Hepatocyte (in vitro differentiated cells): ENCODE measurements at regions not wholly inside any gene's neighbourhood (a gene's known extent, or its start where the extent isn't known, plus 50 kb on each side); places are given as distances from the start of the nearest gene placed in this dataset.
"Not testable (repeated sequence)": the region's sequence is repeated elsewhere in the genome, so short reads cannot be mapped to it uniquely, and the experiment has no call there.

Source experiments
- DNase-seq: peaks from one replicate; pipeline ENCODE4 v3.0.0-alpha.2; 2016; ENCODE audit warnings: low spot score
- H2AFZ ChIP-seq: fragments of 200-600 bp; sonication (generic); 2 replicates; pipeline ENCODE4 v1.6.0; 2016; ENCODE audit warnings: antibody characterized with exemption, mild to moderate bottlenecking
- H3K27ac ChIP-seq: fragments of 200-600 bp; sonication (generic); 2 replicates; pipeline ENCODE4 v1.5.1; 2016; ENCODE audit warnings: mild to moderate bottlenecking
- H3K27me3 ChIP-seq: fragments of 200-600 bp; sonication (generic); 2 replicates; pipeline ENCODE4 v1.6.1; 2016
- H3K36me3 ChIP-seq: fragments of 200-600 bp; sonication (generic); replicated peaks from 2 replicates; pipeline ENCODE4 v1.5.1; 2016; ENCODE audit warnings: low read depth; ENCODE audit not compliant: insufficient read depth
- H3K4me1 ChIP-seq: fragments of 200-600 bp; sonication (generic); 2 replicates; pipeline ENCODE4 v1.5.1; 2016; ENCODE audit warnings: mild to moderate bottlenecking, moderate library complexity; ENCODE audit not compliant: insufficient read depth
- H3K4me2 ChIP-seq: fragments of 200-600 bp; sonication (generic); 2 replicates; pipeline ENCODE4 v1.6.0; 2016
- H3K4me3 ChIP-seq: fragments of 200-600 bp; sonication (generic); 2 replicates; pipeline ENCODE4 v1.5.1; 2016; ENCODE audit warnings: mild to moderate bottlenecking
- H3K79me2 ChIP-seq: fragments of 200-600 bp; sonication (generic); 2 replicates; pipeline ENCODE4 v1.6.0; 2017; ENCODE audit warnings: mild to moderate bottlenecking
- H3K9me2 ChIP-seq: fragments of 200-600 bp; sonication (generic); replicated peaks from 2 replicates; pipeline ENCODE4 v1.6.0; 2017; ENCODE audit warnings: mild to moderate bottlenecking; ENCODE audit not compliant: insufficient read depth
- H3K9me3 ChIP-seq: fragments of 200-600 bp; sonication (generic); 2 replicates; pipeline ENCODE4 v1.5.1; 2016; ENCODE audit warnings: low read depth, mild to moderate bottlenecking
- H4K20me1 ChIP-seq: fragments of 200-600 bp; sonication (generic); 2 replicates; pipeline ENCODE4 v1.6.0; 2016; ENCODE audit warnings: mild to moderate bottlenecking; ENCODE audit not compliant: insufficient read depth, poor library complexity, severe bottlenecking
- EZH2 ChIP-seq: fragments of 200-600 bp; sonication (generic); IDR thresholded peaks from 2 replicates; pipeline ENCODE4 v1.6.1; 2016; ENCODE audit warnings: antibody characterized with exemption, mild to moderate bottlenecking, borderline replicate concordance
- EZH2phosphoT487 ChIP-seq: fragments of 200-600 bp; sonication (generic); IDR thresholded peaks from one replicate; pipeline ENCODE4 v1.6.1; 2018; ENCODE audit warnings: antibody characterized with exemption, mild to moderate bottlenecking, low read depth, moderate library complexity; ENCODE audit not compliant: unreplicated experiment, severe bottlenecking
- WGBS: methylation state at CpG from one replicate; pipeline ENCODE4 v1.1.6; 2016; ENCODE audit warnings: low lambda C conversion rate; ENCODE audit errors: missing lambda C conversion rate; 5-methylcytosine and 5-hydroxymethylcytosine counted together
- TF ChIP-seq, protein P1 (sequence below): fragments of 200-600 bp; sonication (generic); IDR thresholded peaks from 2 replicates; pipeline ENCODE4 v1.5.1; 2016; ENCODE audit warnings: antibody characterized with exemption, mild to moderate bottlenecking; ENCODE audit not compliant: poor library complexity

DNA sequence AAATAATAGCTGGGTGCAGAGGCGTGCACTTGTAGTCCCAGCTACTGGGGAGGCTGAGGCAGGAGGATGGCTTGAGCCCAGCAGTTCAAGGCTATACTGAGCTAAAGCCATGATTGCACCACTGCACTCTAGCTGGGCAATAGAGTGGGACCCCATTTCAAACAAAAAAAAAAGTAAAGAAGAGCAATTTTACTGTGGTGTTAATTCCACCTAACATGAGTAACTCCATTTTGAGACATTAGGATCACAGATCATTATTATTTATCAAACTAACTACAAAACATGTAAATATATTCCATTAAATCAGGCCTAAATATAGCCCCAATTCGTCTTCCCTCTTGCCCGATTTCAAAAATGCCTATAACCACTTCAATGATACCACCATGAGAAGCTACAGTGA is 104.8 kb upstream of the TRIM24 start:
- no peak for TF ChIP-seq EZH2
- TF ChIP-seq EZH2phosphoT487: no peak
- TF ChIP-seq, protein P1, sequence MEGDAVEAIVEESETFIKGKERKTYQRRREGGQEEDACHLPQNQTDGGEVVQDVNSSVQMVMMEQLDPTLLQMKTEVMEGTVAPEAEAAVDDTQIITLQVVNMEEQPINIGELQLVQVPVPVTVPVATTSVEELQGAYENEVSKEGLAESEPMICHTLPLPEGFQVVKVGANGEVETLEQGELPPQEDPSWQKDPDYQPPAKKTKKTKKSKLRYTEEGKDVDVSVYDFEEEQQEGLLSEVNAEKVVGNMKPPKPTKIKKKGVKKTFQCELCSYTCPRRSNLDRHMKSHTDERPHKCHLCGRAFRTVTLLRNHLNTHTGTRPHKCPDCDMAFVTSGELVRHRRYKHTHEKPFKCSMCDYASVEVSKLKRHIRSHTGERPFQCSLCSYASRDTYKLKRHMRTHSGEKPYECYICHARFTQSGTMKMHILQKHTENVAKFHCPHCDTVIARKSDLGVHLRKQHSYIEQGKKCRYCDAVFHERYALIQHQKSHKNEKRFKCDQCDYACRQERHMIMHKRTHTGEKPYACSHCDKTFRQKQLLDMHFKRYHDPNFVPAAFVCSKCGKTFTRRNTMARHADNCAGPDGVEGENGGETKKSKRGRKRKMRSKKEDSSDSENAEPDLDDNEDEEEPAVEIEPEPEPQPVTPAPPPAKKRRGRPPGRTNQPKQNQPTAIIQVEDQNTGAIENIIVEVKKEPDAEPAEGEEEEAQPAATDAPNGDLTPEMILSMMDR: no peak
- Histone ChIP-seq H4K20me1 (no peaks in the 10 kb centered on the region), H3K4me2 (no peak overlapping the region), H3K79me2 (no peaks in the 10 kb centered on the region), H3K4me1 (no peaks in the 10 kb centered on the region), H3K36me3 (no peaks in the 10 kb centered on the region), H3K27ac (no peak overlapping the region), H3K27me3 (no peaks in the 10 kb centered on the region), H3K9me2 (no peaks in the 10 kb centered on the region), H2AFZ (no peak overlapping the region), H3K4me3 (no peak overlapping the region), H3K9me3 (no peaks in the 10 kb centered on the region)
- DNase-seq: no peak
- 88% methylated on average over 3 of the region's 3 CpGs for WGBS

DNA sequence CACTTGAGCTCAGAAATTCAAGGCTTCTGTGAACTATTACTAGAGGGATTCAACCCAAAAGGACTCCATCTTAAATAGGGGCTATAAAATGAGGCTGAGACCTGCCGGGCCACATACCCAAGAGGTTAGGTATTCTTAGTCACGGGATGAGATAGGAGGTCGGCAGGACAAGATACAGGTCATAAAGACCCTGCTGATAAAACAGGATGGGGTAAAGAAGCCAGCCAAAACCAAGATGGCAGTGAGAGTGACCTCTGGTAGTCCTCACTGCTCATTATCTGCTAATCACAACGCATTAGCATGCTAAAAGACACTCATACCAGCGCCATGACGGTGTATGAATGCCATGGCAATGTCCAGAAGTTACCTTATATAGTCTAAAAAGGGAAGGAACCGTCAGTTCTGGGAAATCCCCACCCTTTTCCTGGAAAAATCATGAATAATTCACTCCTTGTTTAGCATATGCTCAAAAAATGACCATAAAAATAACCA is 101.2 kb upstream of the TRIM24 start:
- no peaks in the 10 kb centered on the region for H3K9me3 ChIP-seq
- 85% methylated on average over 7 of the region's 7 CpGs for whole genome bisulfite sequencing
- no peak overlapping the region for H3K4me2 ChIP-seq
- TF ChIP-seq EZH2 (no peak), EZH2phosphoT487 (no peak)
- TF ChIP-seq, protein P1: no peak
- no peaks in the 10 kb centered on the region for H3K27me3 ChIP-seq
- no peak for DNase-seq
- no peak overlapping the region for H2AFZ ChIP-seq
- no peaks in the 10 kb centered on the region for H3K79me2 ChIP-seq
- no peak overlapping the region for H3K4me3 ChIP-seq
- H3K36me3 ChIP-seq: no peaks in the 10 kb centered on the region
- no peaks in the 10 kb centered on the region for H3K4me1 ChIP-seq
- no peaks in the 10 kb centered on the region for H4K20me1 ChIP-seq
- no peak overlapping the region for H3K27ac ChIP-seq
- H3K9me2 ChIP-seq: no peaks in the 10 kb centered on the region

DNA sequence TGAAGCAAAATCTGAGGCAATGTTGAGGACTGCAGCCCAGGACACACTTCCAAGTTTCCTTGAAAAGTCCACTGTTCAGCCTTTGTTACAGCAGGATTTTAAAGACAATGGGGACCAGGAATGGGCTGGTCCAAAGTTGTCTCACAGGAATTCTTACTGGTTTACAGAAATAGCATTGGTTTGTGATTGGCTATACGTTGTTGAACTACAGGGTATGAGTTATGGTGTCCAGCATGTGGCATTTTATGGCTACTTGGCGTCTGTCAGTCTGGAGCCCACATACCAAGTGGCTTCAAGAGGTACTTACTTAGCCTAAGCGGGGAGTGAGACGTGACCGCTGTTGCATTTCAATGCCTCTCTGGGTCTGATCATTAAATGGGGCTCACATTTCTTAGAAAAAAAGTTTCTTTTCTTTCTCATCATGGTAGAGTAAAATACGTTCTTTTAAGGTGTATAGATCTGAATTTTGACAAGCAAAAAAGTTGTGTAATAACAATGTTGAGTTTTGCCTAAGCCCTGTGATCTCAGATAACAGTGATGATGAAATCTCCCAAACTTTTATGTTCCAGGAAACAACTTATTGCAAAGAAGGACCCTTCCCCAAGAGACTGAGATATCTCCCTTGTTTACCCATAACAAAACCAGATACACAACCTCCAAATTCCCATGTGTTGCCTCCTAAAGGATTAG is 100.0 kb upstream of the TRIM24 start:
- Histone ChIP-seq H3K79me2 (no peaks in the 10 kb centered on the region), H4K20me1 (no peaks in the 10 kb centered on the region), H3K4me1 (no peaks in the 10 kb centered on the region), H3K27ac (no peak overlapping the region), H2AFZ (no peak overlapping the region), H3K4me3 (no peak overlapping the region), H3K4me2 (no peak overlapping the region), H3K9me2 (no peaks in the 10 kb centered on the region), H3K9me3 (no peaks in the 10 kb centered on the region), H3K27me3 (no peaks in the 10 kb centered on the region), H3K36me3 (no peaks in the 10 kb centered on the region)
- DNase-seq: no peak
- TF ChIP-seq EZH2phosphoT487 (no peak), EZH2 (no peak)
- TF ChIP-seq, protein P1: no peak
- 80% methylated on average over 6 of the region's 6 CpGs for WGBS

DNA sequence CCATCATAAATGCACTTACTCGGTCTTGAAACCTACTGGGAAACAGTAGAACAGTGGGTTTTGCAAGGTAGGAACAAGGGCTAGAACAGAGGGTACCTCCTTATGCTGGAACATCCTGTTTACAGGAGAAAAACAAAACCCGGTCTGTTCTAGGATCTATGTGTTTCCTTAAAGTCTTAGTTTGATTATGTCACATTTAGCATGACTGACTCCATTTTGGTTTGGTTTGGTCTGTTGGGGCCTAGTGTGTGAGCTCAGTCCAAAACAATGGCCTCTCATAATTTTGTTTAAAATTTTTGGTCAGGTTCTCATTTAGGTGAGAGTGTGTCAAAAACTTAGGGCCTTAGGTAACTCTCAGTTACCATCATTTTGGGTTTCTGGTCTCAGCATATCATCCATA is 96.3 kb upstream of the TRIM24 start:
- H3K27ac ChIP-seq: no peak overlapping the region
- H3K36me3 ChIP-seq: no peaks in the 10 kb centered on the region
- no peaks in the 10 kb centered on the region for H3K9me2 ChIP-seq
- H3K4me1 ChIP-seq: no peaks in the 10 kb centered on the region
- no peak overlapping the region for H3K4me2 ChIP-seq
- H4K20me1 ChIP-seq: no peaks in the 10 kb centered on the region
- WGBS: 85% methylated on average over 2 of the region's 2 CpGs
- H3K9me3 ChIP-seq: no peaks in the 10 kb centered on the region
- H3K79me2 ChIP-seq: no peaks in the 10 kb centered on the region
- no peak for DNase-seq
- TF ChIP-seq, protein P1: no peak
- TF ChIP-seq EZH2: no peak
- no peak for TF ChIP-seq EZH2phosphoT487
- H2AFZ ChIP-seq: no peak overlapping the region
- no peaks in the 10 kb centered on the region for H3K27me3 ChIP-seq
- no peak overlapping the region for H3K4me3 ChIP-seq

DNA sequence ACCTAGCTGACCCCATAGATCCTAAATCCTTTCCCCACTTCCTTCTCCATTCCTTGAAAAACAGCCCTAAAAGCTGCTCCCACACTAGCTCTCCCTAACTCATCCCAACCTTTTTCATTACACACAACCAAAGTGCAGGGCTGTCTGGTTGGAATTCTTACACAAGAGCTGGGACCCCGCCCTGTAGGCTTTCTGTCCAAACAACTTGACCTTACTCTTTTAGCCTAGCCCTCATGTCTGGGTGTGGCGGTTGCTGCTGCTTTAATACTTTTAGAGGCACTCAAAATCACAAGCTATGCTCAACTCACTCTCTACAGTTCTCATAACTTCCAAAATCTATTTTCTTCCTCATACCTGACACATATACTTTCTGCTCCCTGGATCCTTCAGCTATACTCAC is 93.9 kb upstream of the TRIM24 start:
- H3K9me3 ChIP-seq, H3K27me3 ChIP-seq, H3K4me3 ChIP-seq, H3K4me2 ChIP-seq, H3K79me2 ChIP-seq, H3K36me3 ChIP-seq, H3K4me1 ChIP-seq, H4K20me1 ChIP-seq, H3K9me2 ChIP-seq, H3K27ac ChIP-seq, H2AFZ ChIP-seq, DNase-seq: not testable (repeated sequence)
- WGBS: 88% methylated on average over 2 of the region's 2 CpGs
